H1 (cell line): ENCODE measurements at regions not wholly inside any gene's neighbourhood (a gene's known extent, or its start where the extent isn't known, plus 50 kb on each side); places are given as distances from the start of the nearest gene placed in this dataset.

ENCODE experiments used
- CEBPB ChIP-seq: IDR thresholded peaks from 2 replicates; pipeline ENCODE4 v1.6.1; 2012; ENCODE audit warnings: low read depth, low read length
- EZH2 ChIP-seq: fragments of 200-600 bp; sonication (generic); IDR thresholded peaks from 2 replicates; pipeline ENCODE4 v1.7.1; 2012; ENCODE audit warnings: low read depth, mild to moderate bottlenecking, moderate library complexity, low read length, inconsistent platforms; ENCODE audit not compliant: severe bottlenecking
- POLR2AphosphoS5 ChIP-seq: IDR thresholded peaks from 2 replicates; pipeline ENCODE4 v1.6.1; 2011; ENCODE audit warnings: low read depth, low read length
- RFX5 ChIP-seq: IDR thresholded peaks from 2 replicates; pipeline ENCODE4 v1.6.1; 2011; ENCODE audit warnings: low read depth, low read length, improper control_type of control experiment, borderline replicate concordance
- SIN3A ChIP-seq, 2 experiments: IDR thresholded peaks in 1 of 2; conservative IDR thresholded peaks in 1 of 2; 2 replicates each; pipeline ENCODE4 v1.6.1; 2011 to 2012; ENCODE audit warnings: low read length in 2 of 2, improper control_type of control experiment in 1 of 2, low read depth in 1 of 2, mild to moderate bottlenecking in 1 of 2
- SP4 ChIP-seq: IDR thresholded peaks from 2 replicates; pipeline ENCODE4 v1.6.1; 2012; ENCODE audit warnings: low read length, inconsistent platforms
- TF ChIP-seq, protein P1 (sequence below), 3 experiments: IDR thresholded peaks; 1 replicate in 2 of 3; 2 replicates in 1 of 3; pipeline versions ENCODE4 v1.5.1 to v1.6.1; 2011; ENCODE audit warnings: low read length in 3 of 3, mild to moderate bottlenecking in 3 of 3, inconsistent platforms in 2 of 3, low read depth in 1 of 3, moderate library complexity in 1 of 3; ENCODE audit not compliant: insufficient read depth in 1 of 3; ENCODE audit errors: control extremely low read depth in 1 of 3

- TF ChIP-seq CEBPB (no peak), SP4 (no peak), RFX5 (no peak), SIN3A (conservative IDR thresholded peaks at IDR 0.05 in 1 of 2, IDR thresholded peaks at IDR 0.05 in 1 of 2; ENCODE audit: low read depth in 1 of 2, low read length in 2 of 2) (no peak), POLR2AphosphoS5 (no peak), EZH2 (no peak)
- TF ChIP-seq, protein P1, sequence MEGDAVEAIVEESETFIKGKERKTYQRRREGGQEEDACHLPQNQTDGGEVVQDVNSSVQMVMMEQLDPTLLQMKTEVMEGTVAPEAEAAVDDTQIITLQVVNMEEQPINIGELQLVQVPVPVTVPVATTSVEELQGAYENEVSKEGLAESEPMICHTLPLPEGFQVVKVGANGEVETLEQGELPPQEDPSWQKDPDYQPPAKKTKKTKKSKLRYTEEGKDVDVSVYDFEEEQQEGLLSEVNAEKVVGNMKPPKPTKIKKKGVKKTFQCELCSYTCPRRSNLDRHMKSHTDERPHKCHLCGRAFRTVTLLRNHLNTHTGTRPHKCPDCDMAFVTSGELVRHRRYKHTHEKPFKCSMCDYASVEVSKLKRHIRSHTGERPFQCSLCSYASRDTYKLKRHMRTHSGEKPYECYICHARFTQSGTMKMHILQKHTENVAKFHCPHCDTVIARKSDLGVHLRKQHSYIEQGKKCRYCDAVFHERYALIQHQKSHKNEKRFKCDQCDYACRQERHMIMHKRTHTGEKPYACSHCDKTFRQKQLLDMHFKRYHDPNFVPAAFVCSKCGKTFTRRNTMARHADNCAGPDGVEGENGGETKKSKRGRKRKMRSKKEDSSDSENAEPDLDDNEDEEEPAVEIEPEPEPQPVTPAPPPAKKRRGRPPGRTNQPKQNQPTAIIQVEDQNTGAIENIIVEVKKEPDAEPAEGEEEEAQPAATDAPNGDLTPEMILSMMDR (IDR thresholded peaks at IDR 0.05; ENCODE audit: control extremely low read depth in 1 of 3, insufficient read depth in 1 of 3, low read depth in 1 of 3, low read length in 3 of 3): no peak
Measured at GRCh38 chr4:3640587-3640962, 108.4 kb upstream of the LRPAP1 start.
